GM23338 (cell line): ENCODE measurements at regions not wholly inside any gene's neighbourhood (a gene's known extent, or its start where the extent isn't known, plus 50 kb on each side); places are given as distances from the start of the nearest gene placed in this dataset.

Experiments used
- CREB1 ChIP-seq: fragments of 250-450 bp; sonication (Bioruptor Pico); IDR thresholded peaks from 2 replicates; pipeline ENCODE4 v1.5.0; 2020; ENCODE audit warnings: low read depth, mild to moderate bottlenecking, moderate library complexity
- CTCF ChIP-seq, 2 experiments: fragments of 200-600 bp in 1 of 2; sonication (generic) in 1 of 2; conservative IDR thresholded peaks; 2 replicates each; pipeline versions ENCODE4 v1.5.1 to v1.6.1; 2016 to 2017; ENCODE audit warnings: antibody characterized with exemption in 2 of 2, low read depth in 2 of 2, mild to moderate bottlenecking in 2 of 2, moderate library complexity in 1 of 2
- ETS1 ChIP-seq: IDR thresholded peaks from 2 replicates; pipeline ENCODE4 v1.6.1; 2016; ENCODE audit warnings: antibody characterized with exemption
- EZH2 ChIP-seq: fragments of 200-600 bp; sonication (generic); IDR thresholded peaks from one replicate; pipeline ENCODE4 v1.8.0; 2017; ENCODE audit warnings: antibody characterized with exemption, mild to moderate bottlenecking, low read depth; ENCODE audit not compliant: unreplicated experiment
- EZH2phosphoT487 ChIP-seq: fragments of 200-600 bp; sonication (generic); IDR thresholded peaks from one replicate; pipeline ENCODE4 v1.8.1; 2018; ENCODE audit warnings: antibody characterized with exemption; ENCODE audit not compliant: unreplicated experiment
- JUNB ChIP-seq: IDR thresholded peaks from one replicate; pipeline ENCODE4 v1.6.1; 2016; ENCODE audit warnings: antibody characterized with exemption; ENCODE audit not compliant: unreplicated experiment
- NANOG ChIP-seq: IDR thresholded peaks from 2 replicates; pipeline ENCODE4 v1.6.1; 2016; ENCODE audit warnings: antibody characterized with exemption, borderline replicate concordance
- POLR2AphosphoS5 ChIP-seq: IDR thresholded peaks from 2 replicates; pipeline ENCODE4 v1.6.1; 2016; ENCODE audit warnings: antibody characterized with exemption, low read depth
- REST ChIP-seq: IDR thresholded peaks from one replicate; pipeline ENCODE4 v1.6.1; 2018; ENCODE audit warnings: antibody characterized with exemption; ENCODE audit not compliant: unreplicated experiment
- ZNF114 ChIP-seq: fragments of 250-450 bp; sonication (Bioruptor Pico); IDR thresholded peaks from 2 replicates; pipeline ENCODE4 v1.5.0; 2020; ENCODE audit warnings: mild to moderate bottlenecking, moderate library complexity
- ZNF331 ChIP-seq: fragments of 250-450 bp; sonication (Bioruptor Pico); IDR thresholded peaks from 2 replicates; pipeline ENCODE4 v1.5.0; 2020; ENCODE audit warnings: low read depth, mild to moderate bottlenecking, moderate library complexity
- ZNF462 ChIP-seq: fragments of 250-450 bp; sonication (Bioruptor Pico); IDR thresholded peaks from 2 replicates; pipeline ENCODE4 v1.5.0; 2020; ENCODE audit warnings: mild to moderate bottlenecking, moderate library complexity

- no peak for TF ChIP-seq REST
- TF ChIP-seq CTCF (conservative IDR thresholded peaks at IDR 0.05; ENCODE audit: low read depth in 2 of 2), result no peak
- TF ChIP-seq POLR2AphosphoS5, result no peak
- no peak for TF ChIP-seq EZH2phosphoT487
- no peak for TF ChIP-seq ZNF114
- TF ChIP-seq NANOG, result no peak
- TF ChIP-seq EZH2, result no peak
- TF ChIP-seq JUNB, result no peak
- TF ChIP-seq CREB1 (CRISPR knock-in tag), result no peak
- no peak for TF ChIP-seq ZNF331
- no peak for TF ChIP-seq ETS1
- no peak for TF ChIP-seq ZNF462
Observed at GRCh38 chr4:179059396-179059795, 1617.2 kb upstream of the AGA start.
